ENCODE measurements at regions not wholly inside any gene's neighbourhood (a gene's known extent, or its start where the extent isn't known, plus 50 kb on each side); places are given as distances from the start of the nearest gene placed in this dataset.

DNA sequence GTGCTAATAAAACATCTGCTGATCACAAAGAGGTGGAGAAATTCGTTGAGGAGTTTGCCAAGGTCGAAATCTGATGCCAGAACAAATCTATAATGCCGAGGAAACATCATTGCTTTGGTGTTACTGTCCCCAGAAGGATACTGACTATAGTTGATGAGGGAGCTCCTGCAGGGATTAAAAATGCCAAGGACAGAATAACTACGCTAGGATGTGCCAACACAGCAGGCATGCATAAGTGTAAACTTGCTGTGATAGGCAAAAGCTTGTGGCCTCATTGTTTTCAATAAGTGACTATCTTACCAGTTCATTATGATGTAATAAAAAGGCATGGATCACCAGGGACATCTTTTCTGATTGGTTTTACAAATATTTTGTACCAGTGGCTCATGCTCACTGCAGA lies 66.8 kb upstream of the ADCY2 start:
- intact Hi-C loops (cut with DNase I; ENCODE audit: low total_unique reads) = no loop called here
- Histone ChIP-seq H3K27me3 (no peaks in the 10 kb centered on the region), H3K4me1 (no peaks in the 10 kb centered on the region), H3K27ac (no peak overlapping the region), H3K4me3 (no peak overlapping the region), H3K9me3 (no peaks in the 10 kb centered on the region), H3K36me3 (no peaks in the 10 kb centered on the region)
- TF ChIP-seq, protein P1, sequence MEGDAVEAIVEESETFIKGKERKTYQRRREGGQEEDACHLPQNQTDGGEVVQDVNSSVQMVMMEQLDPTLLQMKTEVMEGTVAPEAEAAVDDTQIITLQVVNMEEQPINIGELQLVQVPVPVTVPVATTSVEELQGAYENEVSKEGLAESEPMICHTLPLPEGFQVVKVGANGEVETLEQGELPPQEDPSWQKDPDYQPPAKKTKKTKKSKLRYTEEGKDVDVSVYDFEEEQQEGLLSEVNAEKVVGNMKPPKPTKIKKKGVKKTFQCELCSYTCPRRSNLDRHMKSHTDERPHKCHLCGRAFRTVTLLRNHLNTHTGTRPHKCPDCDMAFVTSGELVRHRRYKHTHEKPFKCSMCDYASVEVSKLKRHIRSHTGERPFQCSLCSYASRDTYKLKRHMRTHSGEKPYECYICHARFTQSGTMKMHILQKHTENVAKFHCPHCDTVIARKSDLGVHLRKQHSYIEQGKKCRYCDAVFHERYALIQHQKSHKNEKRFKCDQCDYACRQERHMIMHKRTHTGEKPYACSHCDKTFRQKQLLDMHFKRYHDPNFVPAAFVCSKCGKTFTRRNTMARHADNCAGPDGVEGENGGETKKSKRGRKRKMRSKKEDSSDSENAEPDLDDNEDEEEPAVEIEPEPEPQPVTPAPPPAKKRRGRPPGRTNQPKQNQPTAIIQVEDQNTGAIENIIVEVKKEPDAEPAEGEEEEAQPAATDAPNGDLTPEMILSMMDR (IDR thresholded peaks at IDR 0.05 in 4 of 5, conservative IDR thresholded peaks at IDR 0.05 in 1 of 5) = no peak
- no peak for TF ChIP-seq POLR2A (IDR thresholded peaks at IDR 0.05)
- in situ Hi-C loops (cut with MboI; ENCODE audit: low sequenced_read_pairs in 4 of 4) = no loop called here
- no peak for DNase-seq
- no peak for ATAC-seq

DNA sequence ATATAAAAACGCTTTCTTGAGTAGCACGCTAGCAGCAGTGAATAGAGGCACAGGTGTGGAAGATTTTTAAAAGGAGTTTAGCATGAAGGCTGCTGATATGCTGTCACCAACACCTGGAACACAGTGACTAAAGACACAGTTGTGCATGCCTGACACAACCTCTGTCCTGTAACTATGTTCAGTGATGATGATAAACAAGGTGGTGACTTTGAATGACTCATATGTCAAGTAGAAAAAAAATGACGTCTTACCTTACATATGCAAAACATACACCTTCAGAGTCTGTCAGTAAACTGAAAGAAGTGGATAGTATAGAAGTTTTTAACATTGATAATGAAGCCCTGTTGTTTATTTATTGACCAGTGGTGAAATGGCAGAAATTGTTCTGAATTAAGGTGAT lies 66.2 kb upstream of the ADCY2 start:
- no peaks in the 10 kb centered on the region for H3K27me3 ChIP-seq
- no peaks in the 10 kb centered on the region for H3K9me3 ChIP-seq
- H3K36me3 ChIP-seq = no peaks in the 10 kb centered on the region
- no peak overlapping the region for H3K27ac ChIP-seq
- DNase-seq (no peak), ATAC-seq (no peak)
- no peaks in the 10 kb centered on the region for H3K4me1 ChIP-seq
- in situ Hi-C loops (cut with MboI; ENCODE audit: low sequenced_read_pairs in 4 of 4) (no loop called here), intact Hi-C loops (cut with DNase I; ENCODE audit: low total_unique reads) (no loop called here)
- TF ChIP-seq, protein P1 (IDR thresholded peaks at IDR 0.05 in 4 of 5, conservative IDR thresholded peaks at IDR 0.05 in 1 of 5) = no peak
- TF ChIP-seq POLR2A (IDR thresholded peaks at IDR 0.05) = no peak
- H3K4me3 ChIP-seq = no peak overlapping the region

DNA sequence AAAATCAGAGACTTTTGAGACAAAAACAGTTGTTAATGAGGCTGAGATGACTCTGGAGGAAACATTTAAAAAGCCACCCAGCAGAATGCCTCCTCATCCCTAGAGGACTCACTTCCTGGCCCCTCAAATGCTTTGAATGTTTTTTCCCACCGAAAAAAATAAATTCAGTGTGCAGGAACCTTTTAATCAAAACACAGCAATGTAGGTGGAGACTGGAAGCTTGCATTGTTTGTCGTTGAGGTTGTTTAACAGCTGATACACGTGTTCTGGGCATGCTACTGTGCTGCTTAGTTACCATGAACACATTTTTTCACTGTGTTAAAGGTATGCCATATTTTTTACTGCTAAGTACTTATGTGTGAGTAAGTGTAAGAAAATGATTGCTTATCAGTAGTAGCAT lies 65.7 kb upstream of the ADCY2 start:
- in situ Hi-C loops (cut with MboI; ENCODE audit: low sequenced_read_pairs in 4 of 4) (no loop called here), intact Hi-C loops (cut with DNase I; ENCODE audit: low total_unique reads) (no loop called here)
- Histone ChIP-seq H3K4me3 (no peak overlapping the region), H3K27me3 (no peaks in the 10 kb centered on the region), H3K27ac (no peak overlapping the region), H3K9me3 (no peaks in the 10 kb centered on the region), H3K4me1 (no peaks in the 10 kb centered on the region), H3K36me3 (no peaks in the 10 kb centered on the region)
- TF ChIP-seq, protein P1 (IDR thresholded peaks at IDR 0.05 in 4 of 5, conservative IDR thresholded peaks at IDR 0.05 in 1 of 5) = no peak
- no peak for TF ChIP-seq POLR2A (IDR thresholded peaks at IDR 0.05)
- DNase-seq (no peak), ATAC-seq (no peak)

DNA sequence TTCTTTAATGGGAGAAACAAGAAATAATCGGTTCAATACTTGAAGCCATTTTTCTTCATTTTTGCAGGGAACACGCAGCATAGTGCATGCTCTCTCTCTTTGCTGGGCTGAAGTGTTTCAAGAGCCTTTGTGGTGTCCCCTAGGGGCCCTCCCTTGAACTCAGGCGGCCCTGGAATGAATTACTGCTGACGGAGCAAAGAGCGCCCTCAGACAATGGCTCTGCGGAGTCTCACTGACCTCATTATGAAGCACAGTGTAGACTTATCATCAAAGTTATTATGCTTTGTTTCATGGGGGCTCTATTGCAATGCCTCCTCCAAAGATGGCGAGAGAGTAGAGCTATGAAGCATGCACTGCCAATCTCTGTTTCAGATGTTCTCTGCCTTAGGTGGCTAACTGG lies 64.8 kb upstream of the ADCY2 start:
- no peak overlapping the region for H3K4me3 ChIP-seq
- H3K27me3 ChIP-seq = no peaks in the 10 kb centered on the region
- no peaks in the 10 kb centered on the region for H3K36me3 ChIP-seq
- H3K4me1 ChIP-seq = no peaks in the 10 kb centered on the region
- in situ Hi-C loops (cut with MboI; ENCODE audit: low sequenced_read_pairs in 4 of 4) (no loop called here), intact Hi-C loops (cut with DNase I; ENCODE audit: low total_unique reads) (no loop called here)
- TF ChIP-seq, protein P1 (IDR thresholded peaks at IDR 0.05 in 4 of 5, conservative IDR thresholded peaks at IDR 0.05 in 1 of 5) = no peak
- TF ChIP-seq POLR2A (IDR thresholded peaks at IDR 0.05) = no peak
- no peaks in the 10 kb centered on the region for H3K9me3 ChIP-seq
- no peak overlapping the region for H3K27ac ChIP-seq
- no peak for DNase-seq
- ATAC-seq = no peak

Small RNA genes in the stretch of these regions (microRNA-seq; reads per million reads assigned to microRNA genes)
- gene MIR4278 (ENCODE audit: borderline replicate concordance in 2 of 2) = 0 reads per million in 2 donors

Data from gastrocnemius medialis (tissue), 4 donors.